Activated CD4-positive, alpha-beta T cell treated with anti-CD3 and anti-CD28 coated beads, Interleukin-2, amount 50 U/mL, for 24 hours (primary cell): ENCODE measurements at regions not wholly inside any gene's neighbourhood (a gene's known extent, or its start where the extent isn't known, plus 50 kb on each side); places are given as distances from the start of the nearest gene placed in this dataset.

ENCODE experiments used
- DNase-seq, 2 donors: peaks; one replicate each; pipeline ENCODE4 v3.0.0-alpha.2; 2020; ENCODE audit warnings: low read depth in 1 of 2, low spot score in 1 of 2

- no peak for DNase-seq
These were observed 103.4 kb downstream of the FOXL1 start for GRCh38 chr16:86681757-86682106.

- DNase-seq: no peak
These were observed 104.0 kb downstream of the FOXL1 start for GRCh38 chr16:86682219-86682904.

- DNase-seq: no peak
These were observed 105.3 kb downstream of the FOXL1 start for GRCh38 chr16:86683441-86684194.

GRCh38 chr16:86685076-86685475 lies 106.7 kb downstream of the FOXL1 start:
- no peak for DNase-seq

GRCh38 chr16:86690970-86691369 lies 112.6 kb downstream of the FOXL1 start:
- DNase-seq: no peak

GRCh38 chr16:86692426-86692825 lies 114.1 kb downstream of the FOXL1 start:
- DNase-seq: no peak

- no peak for DNase-seq
These were observed 114.7 kb downstream of the FOXL1 start for GRCh38 chr16:86693033-86693432.

- no peak for DNase-seq
These were observed 119.4 kb downstream of the FOXL1 start for GRCh38 chr16:86697715-86698114.

GRCh38 chr16:86700046-86700945 lies 121.9 kb downstream of the FOXL1 start:
- DNase-seq: no peak

GRCh38 chr16:86701286-86701975 lies 123.1 kb downstream of the FOXL1 start:
- DNase-seq: no peak

- DNase-seq: no peak
These were observed 124.7 kb downstream of the FOXL1 start for GRCh38 chr16:86702824-86703588.

- DNase-seq: no peak
These were observed 126.2 kb downstream of the FOXL1 start for GRCh38 chr16:86704516-86704915.

GRCh38 chr16:86706726-86707125 lies 128.4 kb downstream of the FOXL1 start:
- no peak for DNase-seq

GRCh38 chr16:86707171-86707570 lies 128.8 kb downstream of the FOXL1 start:
- DNase-seq: no peak

GRCh38 chr16:86707581-86707980 lies 129.2 kb downstream of the FOXL1 start:
- no peak for DNase-seq

GRCh38 chr16:86708431-86708830 lies 130.1 kb downstream of the FOXL1 start:
- no peak for DNase-seq

- DNase-seq: no peak
These were observed 130.8 kb downstream of the FOXL1 start for GRCh38 chr16:86709103-86709502.

GRCh38 chr16:86709902-86710601 lies 131.7 kb downstream of the FOXL1 start:
- no peak for DNase-seq

- DNase-seq: no peak
These were observed 132.2 kb downstream of the FOXL1 start for GRCh38 chr16:86710602-86710950.
